IMR-90 (cell line): ENCODE measurements at regions not wholly inside any gene's neighbourhood (a gene's known extent, or its start where the extent isn't known, plus 50 kb on each side); places are given as distances from the start of the nearest gene placed in this dataset.

Experiments
- ATAC-seq: fragments of 200-7000 bp; cut with Tn5 transposase; 2 replicates; pipeline ENCODE4 v1.9.1; 2020; ENCODE audit warnings: low read depth, mild to moderate bottlenecking, moderate library complexity
- BruUV-seq: library from RNA; stranded (reverse); fragments of 400-500 nt; replicated peaks from 2 replicates; lab custom pipeline; 2021; lab: Mats Ljungman, UMichigan
- CTCF ChIA-PET: fragments of 300-600 bp; formaldehyde crosslinking; extraction: SDS; loops from one replicate; lab custom pipeline; 2021; ENCODE audit warnings: antibody characterized with exemption; lab: Yijun Ruan, JAX
- POLR2A ChIA-PET: fragments of 300-600 bp; sonication (Branson Sonifier 250); formaldehyde crosslinking; loops from one replicate; lab custom pipeline; 2022; ENCODE audit warnings: antibody characterized with exemption; ENCODE audit not compliant: unreplicated experiment; lab: Charles Lee
- DNase-seq: peaks from one replicate; pipeline ENCODE4 v3.0.0; 2013
- H2AFZ ChIP-seq: replicated peaks from 2 replicates; pipeline ENCODE3; 2013; ENCODE audit warnings: low read length, mild to moderate bottlenecking; ENCODE audit not compliant: poor library complexity
- H2AK5ac ChIP-seq: 2 replicates; pipeline ENCODE4 v1.6.1; 2013; ENCODE audit warnings: low read depth, low read length, inconsistent platforms
- H2AK9ac ChIP-seq: replicated peaks from 2 replicates; pipeline ENCODE3; 2013; ENCODE audit warnings: mild to moderate bottlenecking, low read depth, low read length, moderate library complexity; ENCODE audit not compliant: poor library complexity
- H2BK120ac ChIP-seq: 2 replicates; pipeline ENCODE4 v1.6.1; 2013; ENCODE audit warnings: low read depth, low read length, inconsistent platforms
- H2BK15ac ChIP-seq: 3 replicates; pipeline ENCODE4 v1.6.1; 2013; ENCODE audit warnings: low read depth, low read length, inconsistent platforms
- H2BK20ac ChIP-seq: 2 replicates; pipeline ENCODE4 v1.6.1; 2013; ENCODE audit warnings: low read depth, mild to moderate bottlenecking, inconsistent platforms, low read length, moderate library complexity
- H2BK5ac ChIP-seq: 2 replicates; pipeline ENCODE4 v1.6.1; 2013; ENCODE audit warnings: mild to moderate bottlenecking, low read depth, low read length, inconsistent platforms; ENCODE audit not compliant: poor library complexity, severe bottlenecking
- H3K14ac ChIP-seq: replicated peaks from 2 replicates; pipeline ENCODE4 v1.6.1; 2013; ENCODE audit warnings: low read depth, low read length, inconsistent platforms
- H3K18ac ChIP-seq: 2 replicates; pipeline ENCODE4 v1.6.1; 2013; ENCODE audit warnings: low read depth, low read length, control low read depth
- H3K23ac ChIP-seq: 2 replicates; pipeline ENCODE4 v1.6.1; 2013; ENCODE audit warnings: low read depth, low read length, inconsistent platforms
- H3K27ac ChIP-seq: 2 replicates; pipeline ENCODE4 v1.5.1; 2013; ENCODE audit warnings: mild to moderate bottlenecking, control low read depth, low read length; ENCODE audit not compliant: insufficient read depth
- H3K27me3 ChIP-seq: 2 replicates; pipeline ENCODE4 v1.6.1; 2013; ENCODE audit warnings: low read length; ENCODE audit not compliant: control insufficient read depth, insufficient read depth
- H3K36me3 ChIP-seq: 2 replicates; pipeline ENCODE4 v1.6.1; 2013; ENCODE audit warnings: low read length, mixed read lengths; ENCODE audit not compliant: control insufficient read depth, insufficient read depth
- H3K4ac ChIP-seq: 2 replicates; pipeline ENCODE4 v1.6.1; 2013; ENCODE audit warnings: low read depth, low read length, inconsistent platforms
- H3K4me1 ChIP-seq: 2 replicates; pipeline ENCODE4 v1.6.1; 2013; ENCODE audit warnings: low read length, mixed read lengths; ENCODE audit not compliant: control insufficient read depth, insufficient read depth
- H3K4me2 ChIP-seq: 2 replicates; pipeline ENCODE4 v1.6.1; 2013; ENCODE audit warnings: low read depth, mild to moderate bottlenecking, control low read depth, low read length, moderate library complexity
- H3K4me3 ChIP-seq: 2 replicates; pipeline ENCODE4 v1.5.1; 2013; ENCODE audit warnings: low read depth, mild to moderate bottlenecking, control low read depth, low read length, moderate library complexity; ENCODE audit not compliant: insufficient read depth
- H3K56ac ChIP-seq: 2 replicates; pipeline ENCODE4 v1.6.1; 2013; ENCODE audit warnings: low read length, inconsistent platforms; ENCODE audit not compliant: insufficient read depth; ENCODE audit errors: extremely low read depth
- H3K79me1 ChIP-seq, 2 experiments: 2 replicates each; pipeline ENCODE4 v1.6.1; 2013; ENCODE audit warnings: low read length in 2 of 2, inconsistent platforms in 1 of 2, low read depth in 1 of 2
- H3K9ac ChIP-seq: 2 replicates; pipeline ENCODE4 v1.6.1; 2013; ENCODE audit warnings: low read depth, low read length, control low read depth
- H3K9me1 ChIP-seq: 2 replicates; pipeline ENCODE4 v1.6.1; 2013; ENCODE audit warnings: low read length, inconsistent platforms; ENCODE audit not compliant: insufficient read depth
- H3K9me3 ChIP-seq: 2 replicates; pipeline ENCODE4 v1.6.1; 2013; ENCODE audit warnings: low read length; ENCODE audit not compliant: control insufficient read depth, insufficient read depth
- H4K20me1 ChIP-seq: 2 replicates; pipeline ENCODE4 v1.6.1; 2013; ENCODE audit warnings: low read length, inconsistent platforms; ENCODE audit not compliant: insufficient read depth
- H4K5ac ChIP-seq: 2 replicates; pipeline ENCODE4 v1.6.1; 2013; ENCODE audit warnings: mild to moderate bottlenecking, low read depth, low read length, control low read depth
- H4K8ac ChIP-seq, 2 experiments: 2 replicates each; pipeline ENCODE4 v1.6.1; 2013; ENCODE audit warnings: low read depth in 2 of 2, low read length in 2 of 2, control low read depth in 1 of 2, inconsistent platforms in 1 of 2
- H4K91ac ChIP-seq: 2 replicates; pipeline ENCODE4 v1.6.1; 2013; ENCODE audit warnings: low read depth, low read length, inconsistent platforms; ENCODE audit not compliant: insufficient read depth
- BHLHE40 ChIP-seq: fragments of 150-350 bp; IDR thresholded peaks from 2 replicates; pipeline ENCODE4 v1.6.1; 2016; ENCODE audit warnings: mild to moderate bottlenecking, low read depth, low read length
- FOS ChIP-seq: fragments of 150-350 bp; IDR thresholded peaks from 2 replicates; pipeline ENCODE4 v1.6.1; 2016; ENCODE audit warnings: low read depth, low read length
- MAFK ChIP-seq: IDR thresholded peaks from 2 replicates; pipeline ENCODE4 v1.6.1; 2012; ENCODE audit warnings: low read depth, low read length, improper control_type of control experiment
- NFE2L2 ChIP-seq: fragments of 150-350 bp; IDR thresholded peaks from 2 replicates; pipeline ENCODE4 v1.6.1; 2016; ENCODE audit warnings: low read depth, mild to moderate bottlenecking, low read length
- POLR2A ChIP-seq: IDR thresholded peaks from 2 replicates; pipeline ENCODE4 v1.6.1; 2012; ENCODE audit warnings: mild to moderate bottlenecking, low read depth, low read length
- RFX5 ChIP-seq: IDR thresholded peaks from 2 replicates; pipeline ENCODE4 v1.8.0; 2012; ENCODE audit warnings: low read depth, mild to moderate bottlenecking, low read length, moderate library complexity
- WGBS, 2 experiments: methylation state at CpG; one replicate each; pipeline versions ENCODE4 v1.1.5 to v1.1.7; 2013; ENCODE audit warnings: missing lambda C conversion rate in 2 of 2; ENCODE audit not compliant: insufficient read length in 1 of 2; ENCODE audit errors: extremely low coverage in 2 of 2; 5-methylcytosine and 5-hydroxymethylcytosine counted together
- dilution Hi-C: fragments of 300-500 bp; cut with HindIII; formaldehyde crosslinking; loops from one replicate; pipeline ENCODE4 v1.14.3; 2018; ENCODE audit warnings: low sequenced_read_pairs; ENCODE audit not compliant: unreplicated experiment
- in situ Hi-C: fragments of 300-500 bp; cut with MboI; formaldehyde crosslinking; loops from 3 replicates; pipeline ENCODE4 v1.14.3; 2019; ENCODE audit warnings: low sequenced_read_pairs, inconsistent platforms, mixed read lengths
- intact Hi-C: fragments of 100-400 bp; cut with micrococcal nuclease; formaldehyde crosslinking; loops from 2 replicates; pipeline ENCODE4 v1.10.0; 2022
- TF ChIP-seq, protein P1 (sequence below): fragments of 150-350 bp; IDR thresholded peaks from 2 replicates; pipeline ENCODE4 v1.6.1; 2017; ENCODE audit warnings: mild to moderate bottlenecking, antibody characterized with exemption, low read length, low read depth

DNA sequence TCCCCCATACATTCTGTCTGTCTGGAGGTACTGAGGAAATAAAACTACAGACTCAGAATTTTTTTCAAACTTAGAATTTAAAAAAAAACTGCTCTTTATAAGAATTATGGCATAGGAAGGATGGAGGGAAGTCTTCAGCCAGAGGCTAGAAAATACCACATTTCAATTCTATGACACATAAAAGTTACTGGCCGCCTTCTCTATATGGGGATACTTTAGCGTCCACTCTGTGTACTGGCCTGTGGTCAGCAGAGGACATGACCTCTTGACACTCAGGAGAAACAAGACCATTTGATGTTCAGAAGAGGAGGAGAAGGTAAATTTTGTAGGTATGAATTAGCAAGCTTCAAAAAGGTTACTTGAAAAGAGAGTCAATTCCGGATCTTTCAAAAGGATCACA is 417.4 kb downstream of the MFSD1 start:
- Histone ChIP-seq H3K4me3 (no peak overlapping the region), H2BK5ac (no peak overlapping the region), H3K18ac (no peak overlapping the region), H3K79me1 (no peaks in the 10 kb centered on the region), H2BK15ac (no peak overlapping the region), H3K27me3 (no peaks in the 10 kb centered on the region), H3K14ac (no peak overlapping the region), H3K4me1 (no peaks in the 10 kb centered on the region), H3K23ac (no peak overlapping the region), H2AFZ (no peak overlapping the region), H3K9ac (no peak overlapping the region), H3K4ac (no peak overlapping the region), H4K20me1 (no peaks in the 10 kb centered on the region), H3K36me3 (no peaks in the 10 kb centered on the region), H4K8ac (no peak overlapping the region), H3K27ac (no peak overlapping the region), H2AK9ac (no peak overlapping the region), H4K5ac (no peak overlapping the region), H3K9me1 (no peaks in the 10 kb centered on the region), H3K4me2 (no peak overlapping the region), H2AK5ac (no peak overlapping the region), H2BK20ac (no peak overlapping the region), H2BK120ac (no peak overlapping the region), H3K56ac (no peak overlapping the region), H4K91ac (no peak overlapping the region), H3K9me3 (no peaks in the 10 kb centered on the region)
- in situ Hi-C loops (no loop called here), intact Hi-C loops (no loop called here), dilution Hi-C loops (no loop called here)
- CTCF ChIA-PET: no interaction called here
- ATAC-seq: no peak
- TF ChIP-seq POLR2A (no peak), RFX5 (no peak), BHLHE40 (no peak), NFE2L2 (no peak), MAFK (no peak), FOS (no peak)
- TF ChIP-seq, protein P1, sequence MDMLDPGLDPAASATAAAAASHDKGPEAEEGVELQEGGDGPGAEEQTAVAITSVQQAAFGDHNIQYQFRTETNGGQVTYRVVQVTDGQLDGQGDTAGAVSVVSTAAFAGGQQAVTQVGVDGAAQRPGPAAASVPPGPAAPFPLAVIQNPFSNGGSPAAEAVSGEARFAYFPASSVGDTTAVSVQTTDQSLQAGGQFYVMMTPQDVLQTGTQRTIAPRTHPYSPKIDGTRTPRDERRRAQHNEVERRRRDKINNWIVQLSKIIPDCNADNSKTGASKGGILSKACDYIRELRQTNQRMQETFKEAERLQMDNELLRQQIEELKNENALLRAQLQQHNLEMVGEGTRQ: no peak
- no CpG with 5 or more reads among the region's 3 CpGs for WGBS, 2 experiments
- POLR2A ChIA-PET: no interaction called here
- BruUV-seq: no TSS peak
- no peak for DNase-seq
